Neuronal stem cell (in vitro differentiated cells): ENCODE measurements at regions not wholly inside any gene's neighbourhood (a gene's known extent, or its start where the extent isn't known, plus 50 kb on each side); places are given as distances from the start of the nearest gene placed in this dataset.

ENCODE experiments used
- DNase-seq: peaks from one replicate; pipeline ENCODE4 v3.0.0-alpha.2; 2013; ENCODE audit warnings: low spot score
- H2AFZ ChIP-seq: one replicate; pipeline ENCODE4 v1.6.1; 2013; ENCODE audit warnings: mild to moderate bottlenecking, low read length, inconsistent platforms
- H2AK5ac ChIP-seq: 2 replicates; pipeline ENCODE4 v1.6.1; 2013; ENCODE audit warnings: low read depth, mild to moderate bottlenecking, inconsistent platforms, low read length, moderate library complexity, mixed read lengths
- H2BK120ac ChIP-seq: 2 replicates; pipeline ENCODE4 v1.6.1; 2013; ENCODE audit warnings: low read depth, mild to moderate bottlenecking, inconsistent platforms, low read length, moderate library complexity, mixed read lengths
- H2BK12ac ChIP-seq: one replicate; pipeline ENCODE4 v1.6.1; 2013; ENCODE audit warnings: low read length, inconsistent platforms
- H2BK15ac ChIP-seq: 2 replicates; pipeline ENCODE4 v1.6.1; 2013; ENCODE audit warnings: mild to moderate bottlenecking, low read length, inconsistent platforms, mixed read lengths
- H2BK5ac ChIP-seq: one replicate; pipeline ENCODE4 v1.6.1; 2013; ENCODE audit warnings: inconsistent platforms, mild to moderate bottlenecking, low read length, moderate library complexity
- H3K14ac ChIP-seq: one replicate; pipeline ENCODE4 v1.6.1; 2013; ENCODE audit warnings: low read length, inconsistent platforms
- H3K18ac ChIP-seq: 2 replicates; pipeline ENCODE4 v1.6.1; 2013; ENCODE audit warnings: low read length, inconsistent platforms
- H3K23ac ChIP-seq: 2 replicates; pipeline ENCODE4 v1.6.1; 2013; ENCODE audit warnings: low read depth, mild to moderate bottlenecking, mixed read lengths, low read length, inconsistent platforms; ENCODE audit not compliant: poor library complexity
- H3K27ac ChIP-seq: replicated peaks from 3 replicates; pipeline ENCODE4 v1.5.1; 2013; ENCODE audit warnings: low read length, inconsistent platforms
- H3K27me3 ChIP-seq, 3 experiments: 2 replicates each; pipeline ENCODE4 v1.6.1; 2013; ENCODE audit warnings: low read length in 3 of 3, mild to moderate bottlenecking in 2 of 3, inconsistent platforms in 1 of 3, low read depth in 1 of 3, mixed read lengths in 1 of 3, moderate library complexity in 1 of 3; ENCODE audit not compliant: control insufficient read depth in 3 of 3, insufficient read depth in 3 of 3
- H3K36me3 ChIP-seq, 2 donors: replicated peaks in 1 of 2; 2 replicates each; pipeline ENCODE4 v1.6.1; 2013; ENCODE audit warnings: low read length in 2 of 2; ENCODE audit not compliant: control insufficient read depth in 2 of 2, insufficient read depth in 2 of 2
- H3K4ac ChIP-seq: 2 replicates; pipeline ENCODE4 v1.6.1; 2013; ENCODE audit warnings: inconsistent platforms, mild to moderate bottlenecking, low read length, moderate library complexity
- H3K4me1 ChIP-seq, 2 donors: 1 replicate in 1 of 2; 2 replicates in 1 of 2; pipeline ENCODE4 v1.6.1; 2013; ENCODE audit warnings: low read length in 2 of 2, low read depth in 1 of 2; ENCODE audit not compliant: control insufficient read depth in 2 of 2, insufficient read depth in 1 of 2
- H3K4me2 ChIP-seq: one replicate; pipeline ENCODE4 v1.6.1; 2013; ENCODE audit warnings: mild to moderate bottlenecking, low read length, inconsistent platforms; ENCODE audit not compliant: insufficient read depth, poor library complexity, severe bottlenecking
- H3K4me3 ChIP-seq, 2 donors: 2 replicates each; pipeline ENCODE4 v1.5.1; 2013; ENCODE audit warnings: low read length in 2 of 2, mild to moderate bottlenecking in 2 of 2, inconsistent platforms in 1 of 2, moderate library complexity in 1 of 2
- H3K79me1 ChIP-seq: one replicate; pipeline ENCODE4 v1.6.1; 2013; ENCODE audit warnings: low read depth, mild to moderate bottlenecking, inconsistent platforms, low read length, moderate library complexity
- H3K9ac ChIP-seq: one replicate; pipeline ENCODE4 v1.6.1; 2013; ENCODE audit warnings: mild to moderate bottlenecking, low read depth, low read length, inconsistent platforms; ENCODE audit not compliant: poor library complexity
- H3K9me3 ChIP-seq, 2 donors: replicated peaks in 1 of 2; 2 replicates each; pipeline versions ENCODE3 to v1.6.1; 2013; ENCODE audit warnings: low read length in 2 of 2, mild to moderate bottlenecking in 2 of 2, inconsistent platforms in 1 of 2, low read depth in 1 of 2, mixed read lengths in 1 of 2, moderate library complexity in 1 of 2; ENCODE audit not compliant: control insufficient read depth in 2 of 2, insufficient read depth in 1 of 2
- H4K8ac ChIP-seq: one replicate; pipeline ENCODE4 v1.6.1; 2013; ENCODE audit warnings: low read depth, mild to moderate bottlenecking, inconsistent platforms, low read length, moderate library complexity
- H4K91ac ChIP-seq: one replicate; pipeline ENCODE4 v1.6.1; 2013; ENCODE audit warnings: low read length, low read depth, mild to moderate bottlenecking, inconsistent platforms; ENCODE audit not compliant: poor library complexity
- WGBS, 2 donors: extraction: QIAGEN DNeasy Blood & Tissue Kit; methylation state at CpG; one replicate each; pipeline ENCODE4 v1.1.7; 2013; ENCODE audit warnings: missing lambda C conversion rate in 2 of 2, mixed read lengths in 1 of 2; ENCODE audit not compliant: insufficient read length in 2 of 2, insufficient replicate concordance in 1 of 2; ENCODE audit errors: extremely low coverage in 2 of 2; 5-methylcytosine and 5-hydroxymethylcytosine counted together

- H4K8ac ChIP-seq = no peak overlapping the region
- H3K9ac ChIP-seq = no peak overlapping the region
- no peak overlapping the region for H2BK15ac ChIP-seq
- H2AFZ ChIP-seq = no peak overlapping the region
- H3K27ac ChIP-seq = no peak overlapping the region
- no CpG with 5 or more reads among the region's 2 CpGs for WGBS, 2 donors
- no peak overlapping the region for H3K23ac ChIP-seq
- H3K9me3 ChIP-seq = no peaks in the 10 kb centered on the region
- no peak overlapping the region for H2BK12ac ChIP-seq
- H3K36me3 ChIP-seq = no peaks in the 10 kb centered on the region
- H3K4me3 ChIP-seq = no peak overlapping the region
- no peak overlapping the region for H3K14ac ChIP-seq
- no peak overlapping the region for H3K18ac ChIP-seq
- H3K4ac ChIP-seq = no peak overlapping the region
- H2AK5ac ChIP-seq = no peak overlapping the region
- H2BK5ac ChIP-seq = no peak overlapping the region
- no peak overlapping the region for H2BK120ac ChIP-seq
- H3K4me1 ChIP-seq = peaks cover 0 to 1% of the 10 kb centered on the region in 2 donors
- H4K91ac ChIP-seq = no peak overlapping the region
- no peak for DNase-seq
- no peaks in the 10 kb centered on the region for H3K27me3 ChIP-seq
- no peak overlapping the region for H3K4me2 ChIP-seq
- H3K79me1 ChIP-seq = no peaks in the 10 kb centered on the region
These were observed 227.5 kb upstream of the ZFHX3 start for GRCh38 chr16:73275448-73275847.

- no peak overlapping the region for H2AFZ ChIP-seq
- H3K4ac ChIP-seq = no peak overlapping the region
- no peak overlapping the region for H3K14ac ChIP-seq
- no peaks in the 10 kb centered on the region for H3K9me3 ChIP-seq
- H2AK5ac ChIP-seq = no peak overlapping the region
- no peak overlapping the region for H2BK5ac ChIP-seq
- H2BK15ac ChIP-seq = no peak overlapping the region
- no peak overlapping the region for H3K4me3 ChIP-seq
- no peak overlapping the region for H2BK120ac ChIP-seq
- no peak overlapping the region for H3K18ac ChIP-seq
- H3K79me1 ChIP-seq = no peaks in the 10 kb centered on the region
- no peaks in the 10 kb centered on the region for H3K27me3 ChIP-seq
- H3K9ac ChIP-seq = no peak overlapping the region
- WGBS, 2 donors = no CpG with 5 or more reads among the region's 5 CpGs
- no peak overlapping the region for H3K27ac ChIP-seq
- H2BK12ac ChIP-seq = no peak overlapping the region
- no peak for DNase-seq
- no peaks in the 10 kb centered on the region for H3K36me3 ChIP-seq
- no peak overlapping the region for H3K4me2 ChIP-seq
- H3K23ac ChIP-seq = no peak overlapping the region
- H4K91ac ChIP-seq = no peak overlapping the region
- peaks cover 0 to 1% of the 10 kb centered on the region in 2 donors for H3K4me1 ChIP-seq
- H4K8ac ChIP-seq = no peak overlapping the region
These were observed 227.1 kb upstream of the ZFHX3 start for GRCh38 chr16:73275024-73275423.

GRCh38 chr16:73274140-73274539, 226.2 kb upstream of the ZFHX3 start:
- WGBS, 2 donors = no CpG with 5 or more reads among the region's 1 CpG
- Histone ChIP-seq H2AFZ (no peak overlapping the region), H3K79me1 (no peaks in the 10 kb centered on the region), H2BK5ac (no peak overlapping the region), H2BK12ac (no peak overlapping the region), H4K91ac (no peak overlapping the region), H3K4me2 (no peak overlapping the region), H3K27me3 (no peaks in the 10 kb centered on the region), H2AK5ac (no peak overlapping the region), H3K4me1 (peaks cover 0 to 1% of the 10 kb centered on the region in 2 donors), H3K36me3 (no peaks in the 10 kb centered on the region), H3K4me3 (no peak overlapping the region), H3K23ac (no peak overlapping the region), H4K8ac (no peak overlapping the region), H2BK15ac (no peak overlapping the region), H3K9ac (no peak overlapping the region), H3K14ac (no peak overlapping the region), H3K9me3 (no peaks in the 10 kb centered on the region), H3K4ac (no peak overlapping the region), H3K27ac (no peak overlapping the region), H2BK120ac (no peak overlapping the region), H3K18ac (no peak overlapping the region)
- no peak for DNase-seq

GRCh38 chr16:73268366-73268993, 220.6 kb upstream of the ZFHX3 start:
- H3K27me3 ChIP-seq = no peaks in the 10 kb centered on the region
- no peak overlapping the region for H2AK5ac ChIP-seq
- H3K27ac ChIP-seq = no peak overlapping the region
- H2BK12ac ChIP-seq = no peak overlapping the region
- H3K23ac ChIP-seq = no peak overlapping the region
- WGBS, 2 donors = no CpG with 5 or more reads among the region's 14 CpGs
- no peak overlapping the region for H3K4me2 ChIP-seq
- no peak overlapping the region for H3K4ac ChIP-seq
- no peak overlapping the region for H3K9ac ChIP-seq
- H4K91ac ChIP-seq = no peak overlapping the region
- no peak overlapping the region for H4K8ac ChIP-seq
- no peak overlapping the region for H2BK120ac ChIP-seq
- no peaks in the 10 kb centered on the region for H3K79me1 ChIP-seq
- peak overlapping the region; percentile 27 for H2AFZ ChIP-seq
- H3K14ac ChIP-seq = no peak overlapping the region
- peaks cover 3 to 8% of the 10 kb centered on the region in 2 donors for H3K4me1 ChIP-seq
- peak overlapping the region in 1 of 2 donors; percentile 35 for H3K4me3 ChIP-seq
- DNase-seq = peak; percentile 24
- H2BK15ac ChIP-seq = no peak overlapping the region
- H2BK5ac ChIP-seq = no peak overlapping the region
- no peaks in the 10 kb centered on the region for H3K36me3 ChIP-seq
- H3K9me3 ChIP-seq = no peaks in the 10 kb centered on the region
- peak overlapping the region; percentile 15 for H3K18ac ChIP-seq
